HG02759 (cell line): ENCODE measurements at regions not wholly inside any gene's neighbourhood (a gene's known extent, or its start where the extent isn't known, plus 50 kb on each side); places are given as distances from the start of the nearest gene placed in this dataset.

Experiments used
- ATAC-seq: cut with Tn5 transposase; IDR thresholded peaks from one replicate; pipeline ENCODE4 v1.9.1; 2021; ENCODE audit warnings: mild to moderate bottlenecking, moderate library complexity; ENCODE audit not compliant: unreplicated experiment

DNA sequence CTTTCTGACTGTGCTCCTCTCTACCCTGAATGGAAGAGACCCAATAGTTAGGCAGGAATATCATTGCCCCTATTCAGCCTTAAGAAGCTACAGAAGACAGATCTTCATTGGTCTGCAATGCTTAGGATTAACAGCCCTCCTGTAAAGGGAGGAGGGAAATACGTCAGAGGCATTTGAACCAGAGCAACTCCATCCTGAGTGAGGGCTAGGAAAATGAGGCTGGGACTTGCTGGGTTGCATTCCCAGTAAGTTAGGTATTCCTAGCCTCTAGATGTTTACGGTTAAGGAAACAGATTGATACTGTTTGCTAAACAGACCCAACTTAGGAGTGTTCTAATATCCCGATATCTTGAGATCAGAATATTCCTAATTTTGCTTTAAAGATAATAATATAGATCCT lies 63.5 kb downstream of the PCDH18 start:
- no peak for ATAC-seq

GRCh38 chr4:137467537-137467936 lies 64.8 kb downstream of the PCDH18 start:
- no peak for ATAC-seq

- no peak for ATAC-seq
Observed at GRCh38 chr4:137463377-137464003, 68.8 kb downstream of the PCDH18 start.

- no peak for ATAC-seq
Observed at GRCh38 chr4:137455647-137456321, 76.5 kb downstream of the PCDH18 start.

DNA sequence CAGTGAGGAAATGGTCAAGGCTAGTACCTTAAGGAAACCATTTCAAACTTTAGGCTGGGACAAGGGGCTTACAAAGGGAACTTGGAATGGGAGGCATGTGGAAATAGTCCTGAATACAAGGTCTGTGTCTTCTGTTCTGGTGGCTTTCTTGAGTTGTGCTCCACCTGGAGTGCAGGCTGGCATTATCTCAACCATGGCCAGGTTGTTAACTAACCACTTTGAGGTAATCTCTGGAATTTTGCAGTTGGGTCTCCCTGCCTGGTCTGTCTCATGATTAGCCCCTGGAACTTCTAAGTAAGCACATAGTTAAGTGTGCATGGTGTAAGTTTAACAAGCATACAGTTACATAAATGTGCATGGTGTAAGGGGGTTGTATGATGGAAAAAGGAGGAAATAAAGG lies 77.5 kb downstream of the PCDH18 start:
- no peak for ATAC-seq

- no peak for ATAC-seq
Observed at GRCh38 chr4:137452799-137453198, 79.5 kb downstream of the PCDH18 start.

DNA sequence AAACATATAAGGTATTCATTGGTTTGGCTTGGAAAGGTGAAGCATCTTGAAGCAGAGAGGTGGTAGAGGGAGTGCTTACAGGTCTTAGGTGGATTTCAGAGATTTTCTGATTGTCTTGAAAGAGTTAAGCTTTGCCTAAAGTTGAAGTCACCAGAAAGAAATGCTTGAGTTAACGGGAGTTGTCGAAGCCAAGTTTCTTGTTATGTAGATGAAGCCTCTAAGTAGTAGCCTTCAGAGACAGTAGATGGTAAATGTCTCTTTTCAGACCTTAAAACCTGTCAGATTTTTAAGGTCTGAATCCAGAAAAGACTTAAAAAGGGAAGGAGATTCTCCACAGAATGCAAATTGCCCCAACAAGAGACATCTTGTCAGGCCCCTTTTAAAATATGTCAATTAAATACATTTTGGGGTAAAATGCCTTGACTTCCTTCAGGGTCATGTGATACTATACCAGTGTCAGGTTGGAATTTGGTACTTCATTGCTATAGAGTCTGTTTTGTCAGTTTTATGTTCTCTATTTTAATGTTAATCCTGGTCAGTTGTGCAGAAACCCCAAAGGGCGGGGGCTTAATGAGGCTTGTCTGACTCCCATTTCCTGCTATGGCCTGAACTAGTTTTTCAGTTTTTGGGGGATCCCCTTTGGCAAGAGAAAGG lies 81.0 kb downstream of the PCDH18 start:
- no peak for ATAC-seq

DNA sequence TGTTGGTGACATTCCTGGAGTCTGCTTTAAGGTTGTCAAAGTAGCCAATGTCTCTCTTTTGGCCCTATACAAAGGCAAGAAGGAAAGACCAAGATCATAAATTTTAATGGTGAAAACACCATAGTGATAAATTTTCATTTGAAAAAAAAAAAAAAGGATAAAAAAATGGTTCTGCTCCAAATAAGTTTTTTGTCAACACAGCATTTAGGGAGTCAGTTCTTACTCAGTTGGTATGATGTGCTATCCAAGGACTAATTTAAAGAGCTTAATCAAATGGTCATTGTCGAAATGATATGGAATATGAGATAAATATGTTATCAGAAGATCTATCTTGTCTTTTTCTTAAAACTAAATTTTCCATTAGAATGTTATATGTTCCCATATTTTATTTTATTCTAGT lies 83.9 kb downstream of the PCDH18 start:
- no peak for ATAC-seq

GRCh38 chr4:137446071-137446470 lies 86.2 kb downstream of the PCDH18 start:
- ATAC-seq = no peak

DNA sequence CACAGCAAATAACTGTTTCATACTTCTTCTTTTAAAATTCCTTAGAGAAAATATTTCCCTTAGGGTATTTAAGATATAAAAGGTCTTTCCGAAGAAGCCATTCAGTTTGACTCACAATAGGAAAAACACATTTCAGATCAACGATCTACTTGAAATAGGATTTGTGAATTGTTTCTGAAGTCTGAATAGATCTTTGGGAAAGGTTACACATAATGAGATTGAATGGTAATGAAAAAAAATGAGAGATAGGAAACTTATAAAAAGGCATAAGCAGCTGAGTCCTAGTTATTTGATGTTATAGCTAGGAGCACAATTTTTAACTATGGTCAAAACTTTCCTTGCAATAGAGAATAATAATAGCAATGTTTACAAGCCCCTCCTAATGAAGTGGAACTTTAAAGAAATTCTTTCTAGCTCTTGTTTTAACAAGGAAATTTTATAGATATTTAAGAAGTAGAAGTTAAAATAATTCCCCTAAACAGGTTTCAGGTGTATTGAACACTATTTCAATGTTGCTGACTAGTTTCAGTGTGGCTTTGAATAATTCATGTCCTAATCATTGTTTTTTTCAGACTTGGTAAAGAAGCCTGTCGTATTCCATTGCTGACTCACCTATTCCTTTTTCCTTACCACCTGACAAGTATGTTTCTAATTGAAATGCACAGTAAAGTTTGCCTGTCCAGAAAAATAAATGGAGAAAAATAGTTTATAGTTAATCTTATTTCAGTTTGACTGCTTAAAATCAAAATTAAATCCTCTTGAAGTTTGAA lies 89.1 kb downstream of the PCDH18 start:
- ATAC-seq = no peak

GRCh38 chr4:137432446-137433311 lies 99.6 kb downstream of the PCDH18 start:
- ATAC-seq = no peak

GRCh38 chr4:137430171-137430570 lies 102.1 kb downstream of the PCDH18 start:
- no peak for ATAC-seq

GRCh38 chr4:137427411-137427810 lies 104.9 kb downstream of the PCDH18 start:
- no peak for ATAC-seq

DNA sequence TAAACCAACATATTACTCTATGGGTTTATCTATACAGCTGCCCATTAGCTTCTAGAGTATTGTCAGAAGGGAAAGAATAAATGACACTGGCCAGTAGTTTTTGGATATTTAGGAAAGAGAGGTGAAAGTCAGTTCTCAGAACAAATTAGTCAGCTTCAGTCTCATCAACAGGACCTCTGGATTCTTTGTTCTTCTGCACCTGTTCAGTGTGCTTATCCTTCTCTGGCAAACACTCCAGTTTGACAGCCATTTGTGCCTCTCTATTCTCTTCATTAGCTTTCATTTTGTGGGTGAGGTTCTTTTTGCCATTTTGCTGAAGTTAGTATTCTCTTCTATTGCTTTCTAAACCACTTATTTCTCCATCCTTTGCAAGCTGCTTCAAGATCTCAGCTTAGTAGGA lies 107.0 kb downstream of the PCDH18 start:
- ATAC-seq = no peak

DNA sequence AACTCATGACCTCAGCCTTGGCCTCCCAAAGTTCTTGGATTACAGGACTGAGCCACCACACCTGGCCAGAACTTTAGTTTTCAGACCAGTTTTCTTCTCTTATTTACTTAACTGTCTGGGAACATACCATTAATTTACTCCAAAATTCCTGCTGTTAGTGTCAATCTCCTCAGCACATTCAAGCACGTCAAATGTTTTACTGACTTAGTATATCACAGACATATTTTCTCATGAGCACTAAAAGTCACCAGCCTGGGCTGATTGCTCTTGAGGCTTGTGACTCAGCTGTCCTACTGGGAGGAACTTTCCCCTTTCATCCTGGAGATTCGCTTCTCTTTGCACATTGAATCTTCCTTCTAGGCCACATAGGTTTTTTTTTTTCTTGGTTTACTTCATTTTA lies 109.6 kb downstream of the PCDH18 start:
- no peak for ATAC-seq

DNA sequence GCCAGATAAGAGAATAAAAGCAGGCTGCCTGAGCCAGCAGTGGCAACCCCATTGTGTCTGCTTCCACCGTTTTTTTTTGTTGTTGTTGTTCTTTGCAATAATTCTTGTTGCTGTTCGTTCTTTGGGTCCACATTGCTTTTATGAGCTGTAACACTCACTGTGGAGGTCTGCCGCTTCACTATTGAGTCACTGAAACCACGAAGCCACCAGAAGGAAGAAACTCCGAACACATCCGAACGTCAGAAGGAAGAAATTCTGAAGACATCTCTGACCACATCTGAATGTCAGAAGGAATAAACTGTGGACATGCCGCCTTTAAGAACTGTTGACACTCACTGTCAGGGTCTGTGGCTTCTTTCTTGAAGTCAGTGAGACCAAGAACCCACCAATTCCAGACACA lies 110.5 kb downstream of the PCDH18 start:
- ATAC-seq = no peak

GRCh38 chr4:137420901-137421396 lies 111.3 kb downstream of the PCDH18 start:
- no peak for ATAC-seq

DNA sequence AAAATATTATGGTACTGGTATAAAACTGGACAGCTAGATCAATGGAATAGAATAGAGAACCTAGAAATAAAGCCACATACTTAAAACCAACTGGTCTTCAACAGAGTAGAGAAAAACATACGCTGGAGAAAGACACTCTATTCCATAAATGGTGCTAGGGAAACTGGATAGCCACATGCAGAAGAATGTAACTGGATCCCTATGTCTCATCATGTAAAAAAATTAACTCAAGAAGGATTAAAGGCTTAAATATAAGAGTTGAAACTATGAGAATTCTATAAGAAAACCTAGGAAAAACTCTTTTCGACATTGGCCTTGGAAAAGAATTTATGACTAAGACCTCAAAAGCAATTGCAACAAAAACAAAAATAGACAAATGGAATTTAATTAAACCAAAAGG lies 114.6 kb downstream of the PCDH18 start:
- no peak for ATAC-seq

- no peak for ATAC-seq
Observed at GRCh38 chr4:137414802-137415201, 117.5 kb downstream of the PCDH18 start.

- ATAC-seq = no peak
Observed at GRCh38 chr4:137408527-137409177, 123.6 kb downstream of the PCDH18 start.
